HCT116 (cell line): ENCODE measurements at regions not wholly inside any gene's neighbourhood (a gene's known extent, or its start where the extent isn't known, plus 50 kb on each side); places are given as distances from the start of the nearest gene placed in this dataset.

Experiments used
- CBX3 ChIP-seq: IDR thresholded peaks from 2 replicates; pipeline ENCODE4 v1.6.1; 2012; ENCODE audit warnings: low read depth
- EZH2 ChIP-seq: fragments of 200-600 bp; sonication (generic); IDR thresholded peaks from 2 replicates; pipeline ENCODE4 v1.6.1; 2017; ENCODE audit warnings: antibody characterized with exemption, mixed run types
- POLR2A ChIP-seq: IDR thresholded peaks from 2 replicates; pipeline ENCODE4 v1.7.0; 2011; ENCODE audit warnings: borderline replicate concordance; ENCODE audit not compliant: insufficient read depth, insufficient read length; ENCODE audit errors: extremely low read depth
- POLR2AphosphoS5 ChIP-seq: IDR thresholded peaks from 2 replicates; pipeline ENCODE4 v1.6.1; 2011; ENCODE audit warnings: mild to moderate bottlenecking, low read depth, low read length, moderate library complexity
- SIN3A ChIP-seq: IDR thresholded peaks from 2 replicates; pipeline ENCODE4 v1.6.1; 2012; ENCODE audit warnings: low read depth
- SP1 ChIP-seq: IDR thresholded peaks from 2 replicates; pipeline ENCODE4 v1.6.1; 2012; ENCODE audit warnings: low read depth
- TF ChIP-seq, protein P1 (sequence below), 3 experiments: fragments of 200-600 bp in 1 of 3; sonication (generic) in 1 of 3; IDR thresholded peaks in 2 of 3; conservative IDR thresholded peaks in 1 of 3; 2 replicates each; pipeline ENCODE4 v1.5.1; 2012 to 2017; ENCODE audit warnings: low read depth in 2 of 3, low read length in 2 of 3, antibody characterized with exemption in 1 of 3, borderline replicate concordance in 1 of 3, control low read depth in 1 of 3, mild to moderate bottlenecking in 1 of 3, mixed read lengths in 1 of 3, mixed run types in 1 of 3, moderate library complexity in 1 of 3; ENCODE audit not compliant: insufficient read depth in 1 of 3
- TF ChIP-seq, protein P2 (sequence below): IDR thresholded peaks from 2 replicates; pipeline ENCODE4 v1.6.1; 2012
- TF ChIP-seq, protein P3 (sequence below): IDR thresholded peaks from 2 replicates; pipeline ENCODE4 v1.6.1; 2012; ENCODE audit warnings: low read depth

DNA sequence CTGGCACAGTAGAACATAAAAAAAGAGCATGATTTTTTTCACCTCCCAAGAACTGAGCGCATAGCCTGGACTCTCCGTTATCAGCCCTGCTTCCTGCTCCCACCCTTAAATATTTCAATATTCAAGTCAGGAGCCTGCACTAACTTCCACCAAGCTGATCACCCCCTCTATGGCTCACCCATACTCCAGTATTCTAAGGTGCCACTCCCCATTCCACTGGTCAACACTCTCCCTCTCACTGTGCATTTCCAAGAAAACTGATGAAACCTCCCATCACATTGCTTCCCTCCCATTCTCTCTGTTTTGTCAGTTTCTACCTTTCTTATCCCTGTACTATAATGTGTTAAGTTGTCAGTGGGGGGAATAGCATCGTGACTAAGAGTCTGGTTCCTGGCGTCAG is 95.0 kb upstream of the C7orf33 start:
- TF ChIP-seq, protein P1, sequence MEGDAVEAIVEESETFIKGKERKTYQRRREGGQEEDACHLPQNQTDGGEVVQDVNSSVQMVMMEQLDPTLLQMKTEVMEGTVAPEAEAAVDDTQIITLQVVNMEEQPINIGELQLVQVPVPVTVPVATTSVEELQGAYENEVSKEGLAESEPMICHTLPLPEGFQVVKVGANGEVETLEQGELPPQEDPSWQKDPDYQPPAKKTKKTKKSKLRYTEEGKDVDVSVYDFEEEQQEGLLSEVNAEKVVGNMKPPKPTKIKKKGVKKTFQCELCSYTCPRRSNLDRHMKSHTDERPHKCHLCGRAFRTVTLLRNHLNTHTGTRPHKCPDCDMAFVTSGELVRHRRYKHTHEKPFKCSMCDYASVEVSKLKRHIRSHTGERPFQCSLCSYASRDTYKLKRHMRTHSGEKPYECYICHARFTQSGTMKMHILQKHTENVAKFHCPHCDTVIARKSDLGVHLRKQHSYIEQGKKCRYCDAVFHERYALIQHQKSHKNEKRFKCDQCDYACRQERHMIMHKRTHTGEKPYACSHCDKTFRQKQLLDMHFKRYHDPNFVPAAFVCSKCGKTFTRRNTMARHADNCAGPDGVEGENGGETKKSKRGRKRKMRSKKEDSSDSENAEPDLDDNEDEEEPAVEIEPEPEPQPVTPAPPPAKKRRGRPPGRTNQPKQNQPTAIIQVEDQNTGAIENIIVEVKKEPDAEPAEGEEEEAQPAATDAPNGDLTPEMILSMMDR (IDR thresholded peaks at IDR 0.05 in 2 of 3, conservative IDR thresholded peaks at IDR 0.05 in 1 of 3; ENCODE audit: borderline replicate concordance in 1 of 3, insufficient read depth in 1 of 3, low read depth in 2 of 3, low read length in 2 of 3), result no peak
- no peak for TF ChIP-seq SIN3A
- no peak for TF ChIP-seq SP1
- TF ChIP-seq CBX3, result no peak
- no peak for TF ChIP-seq POLR2A
- no peak for TF ChIP-seq POLR2AphosphoS5
- TF ChIP-seq, protein P2, sequence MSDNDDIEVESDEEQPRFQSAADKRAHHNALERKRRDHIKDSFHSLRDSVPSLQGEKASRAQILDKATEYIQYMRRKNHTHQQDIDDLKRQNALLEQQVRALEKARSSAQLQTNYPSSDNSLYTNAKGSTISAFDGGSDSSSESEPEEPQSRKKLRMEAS, result no peak
- TF ChIP-seq EZH2, result no peak
- TF ChIP-seq, protein P3, sequence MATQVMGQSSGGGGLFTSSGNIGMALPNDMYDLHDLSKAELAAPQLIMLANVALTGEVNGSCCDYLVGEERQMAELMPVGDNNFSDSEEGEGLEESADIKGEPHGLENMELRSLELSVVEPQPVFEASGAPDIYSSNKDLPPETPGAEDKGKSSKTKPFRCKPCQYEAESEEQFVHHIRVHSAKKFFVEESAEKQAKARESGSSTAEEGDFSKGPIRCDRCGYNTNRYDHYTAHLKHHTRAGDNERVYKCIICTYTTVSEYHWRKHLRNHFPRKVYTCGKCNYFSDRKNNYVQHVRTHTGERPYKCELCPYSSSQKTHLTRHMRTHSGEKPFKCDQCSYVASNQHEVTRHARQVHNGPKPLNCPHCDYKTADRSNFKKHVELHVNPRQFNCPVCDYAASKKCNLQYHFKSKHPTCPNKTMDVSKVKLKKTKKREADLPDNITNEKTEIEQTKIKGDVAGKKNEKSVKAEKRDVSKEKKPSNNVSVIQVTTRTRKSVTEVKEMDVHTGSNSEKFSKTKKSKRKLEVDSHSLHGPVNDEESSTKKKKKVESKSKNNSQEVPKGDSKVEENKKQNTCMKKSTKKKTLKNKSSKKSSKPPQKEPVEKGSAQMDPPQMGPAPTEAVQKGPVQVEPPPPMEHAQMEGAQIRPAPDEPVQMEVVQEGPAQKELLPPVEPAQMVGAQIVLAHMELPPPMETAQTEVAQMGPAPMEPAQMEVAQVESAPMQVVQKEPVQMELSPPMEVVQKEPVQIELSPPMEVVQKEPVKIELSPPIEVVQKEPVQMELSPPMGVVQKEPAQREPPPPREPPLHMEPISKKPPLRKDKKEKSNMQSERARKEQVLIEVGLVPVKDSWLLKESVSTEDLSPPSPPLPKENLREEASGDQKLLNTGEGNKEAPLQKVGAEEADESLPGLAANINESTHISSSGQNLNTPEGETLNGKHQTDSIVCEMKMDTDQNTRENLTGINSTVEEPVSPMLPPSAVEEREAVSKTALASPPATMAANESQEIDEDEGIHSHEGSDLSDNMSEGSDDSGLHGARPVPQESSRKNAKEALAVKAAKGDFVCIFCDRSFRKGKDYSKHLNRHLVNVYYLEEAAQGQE, result no peak
